ENCODE measurements at regions not wholly inside any gene's neighbourhood (a gene's known extent, or its start where the extent isn't known, plus 50 kb on each side); places are given as distances from the start of the nearest gene placed in this dataset.

DNA sequence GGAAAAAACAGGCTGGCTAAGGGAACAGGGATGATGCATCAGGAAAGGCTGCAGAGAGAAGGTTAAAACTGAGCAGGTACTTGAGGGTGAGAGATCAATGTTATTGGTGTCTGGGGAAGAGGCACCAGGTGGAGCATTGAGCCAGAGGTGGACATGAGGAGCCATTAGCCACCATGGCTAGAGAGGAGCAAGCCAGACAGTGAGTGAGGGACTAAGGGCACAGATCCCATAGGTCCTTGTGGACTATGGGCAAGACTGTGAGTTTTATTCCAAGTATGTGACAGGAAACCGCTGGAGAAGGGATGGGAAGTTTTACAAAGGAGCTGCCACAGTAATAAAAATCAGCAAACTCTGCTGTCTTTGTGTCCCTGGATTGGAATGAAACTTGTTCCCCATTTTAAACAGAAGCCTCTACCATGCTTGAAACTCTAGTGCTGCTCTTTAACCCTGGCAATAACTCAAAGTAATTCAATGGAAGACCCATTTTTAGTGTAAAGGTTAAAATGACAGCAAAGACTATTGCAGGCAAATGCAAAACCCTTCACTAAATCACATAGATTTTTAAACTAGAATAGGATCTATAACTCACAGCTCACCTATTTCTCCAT, 349.8 kb downstream of the ENC1 start:
- DNase-seq (ENCODE audit: low read depth in 2 of 2), result no peak

DNA sequence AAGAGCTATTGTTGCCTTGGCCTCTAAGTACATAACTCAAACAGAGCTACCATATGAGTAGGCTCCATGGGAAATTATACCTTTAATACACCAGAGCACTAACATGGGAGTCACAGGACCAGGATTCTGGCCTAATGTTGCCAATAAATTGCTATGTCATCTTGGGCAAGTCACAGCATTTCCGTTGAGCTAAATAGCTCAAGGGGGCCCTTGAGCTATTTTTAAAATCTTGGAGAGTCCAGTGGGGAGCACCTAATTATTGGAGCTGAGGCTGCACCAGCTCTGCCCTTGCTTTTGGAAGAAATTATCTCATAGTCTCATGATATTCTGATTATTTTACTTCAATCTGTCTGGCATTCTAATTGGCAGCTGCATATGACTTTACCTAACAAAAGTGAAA, 350.8 kb downstream of the ENC1 start:
- DNase-seq (ENCODE audit: low read depth in 2 of 2), result no peak

GRCh38 chr5:74289238-74289637, 351.3 kb downstream of the ENC1 start:
- DNase-seq (ENCODE audit: low read depth in 2 of 2), result no peak

- DNase-seq (ENCODE audit: low read depth in 2 of 2), result no peak
Observed at GRCh38 chr5:74288448-74289108, 351.9 kb downstream of the ENC1 start.

DNA sequence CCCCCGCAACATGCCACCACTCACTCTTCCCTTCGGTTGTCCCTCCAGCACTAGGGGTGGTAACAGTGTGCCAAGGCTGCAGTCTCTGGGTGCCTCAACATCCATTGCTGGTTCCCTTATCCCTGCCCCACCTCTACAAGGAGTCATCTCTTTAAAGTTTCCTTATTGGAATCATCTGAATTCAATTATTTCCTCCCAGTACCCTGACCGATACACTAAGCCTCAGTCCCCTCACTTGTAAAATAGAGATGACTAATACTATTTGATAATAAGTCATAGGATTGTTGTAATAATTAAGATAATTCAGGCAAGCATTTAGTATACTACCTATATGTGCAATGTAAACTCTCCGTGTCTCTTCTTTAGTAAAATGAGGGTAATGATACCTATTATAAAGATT, 352.5 kb downstream of the ENC1 start:
- DNase-seq (ENCODE audit: low read depth in 2 of 2), result no peak

- DNase-seq (ENCODE audit: low read depth in 2 of 2), result no peak
Observed at GRCh38 chr5:74286734-74287695, 353.5 kb downstream of the ENC1 start.

- DNase-seq (ENCODE audit: low read depth in 2 of 2), result no peak
Observed at GRCh38 chr5:74285675-74286280, 354.8 kb downstream of the ENC1 start.

GRCh38 chr5:74282490-74282889, 358.0 kb downstream of the ENC1 start:
- DNase-seq (ENCODE audit: low read depth in 2 of 2), result no peak

GRCh38 chr5:74281166-74281565, 359.4 kb downstream of the ENC1 start:
- no peak for DNase-seq (ENCODE audit: low read depth in 2 of 2)

DNA sequence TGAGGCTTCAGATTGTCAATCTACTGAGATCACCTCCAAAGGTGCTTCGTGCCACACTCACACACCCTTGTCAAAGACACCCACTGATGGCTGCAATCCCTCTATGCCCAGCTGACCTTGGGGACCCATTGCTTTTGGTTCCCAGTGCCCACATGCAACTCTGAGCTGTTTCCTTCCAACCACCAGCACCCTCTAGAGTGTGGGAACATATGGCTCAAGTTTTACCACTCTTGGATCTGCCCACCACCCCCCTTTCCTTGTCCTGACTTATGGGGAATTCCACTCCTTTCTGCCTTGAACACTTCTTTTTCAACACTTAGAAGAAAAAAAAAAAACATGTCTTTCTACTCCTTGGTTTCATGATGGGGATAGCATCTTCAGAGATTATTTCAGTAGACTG, 360.2 kb downstream of the ENC1 start:
- no peak for DNase-seq (ENCODE audit: low read depth in 2 of 2)

DNA sequence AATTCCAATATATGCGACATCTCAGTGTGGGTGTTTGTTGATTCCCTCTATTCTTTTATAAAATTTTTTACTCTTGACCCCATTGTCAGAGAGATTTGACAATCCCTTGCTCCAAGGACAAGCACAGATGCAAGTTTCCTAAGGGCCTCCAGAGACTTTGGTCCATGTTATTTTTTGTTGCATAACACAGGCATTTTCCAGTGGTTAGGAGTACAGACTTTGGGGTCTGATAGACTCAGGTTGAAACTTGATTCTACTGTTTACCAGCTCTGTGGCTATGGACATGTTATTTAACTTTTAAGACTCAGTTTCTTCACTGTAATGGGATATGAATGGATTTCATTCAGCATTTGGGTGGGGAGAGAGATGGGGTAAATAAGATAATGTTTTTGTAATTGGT, 361.3 kb downstream of the ENC1 start:
- no peak for DNase-seq (ENCODE audit: low read depth in 2 of 2)

- no peak for DNase-seq (ENCODE audit: low read depth in 2 of 2)
Observed at GRCh38 chr5:74277418-74277817, 363.1 kb downstream of the ENC1 start.

DNA sequence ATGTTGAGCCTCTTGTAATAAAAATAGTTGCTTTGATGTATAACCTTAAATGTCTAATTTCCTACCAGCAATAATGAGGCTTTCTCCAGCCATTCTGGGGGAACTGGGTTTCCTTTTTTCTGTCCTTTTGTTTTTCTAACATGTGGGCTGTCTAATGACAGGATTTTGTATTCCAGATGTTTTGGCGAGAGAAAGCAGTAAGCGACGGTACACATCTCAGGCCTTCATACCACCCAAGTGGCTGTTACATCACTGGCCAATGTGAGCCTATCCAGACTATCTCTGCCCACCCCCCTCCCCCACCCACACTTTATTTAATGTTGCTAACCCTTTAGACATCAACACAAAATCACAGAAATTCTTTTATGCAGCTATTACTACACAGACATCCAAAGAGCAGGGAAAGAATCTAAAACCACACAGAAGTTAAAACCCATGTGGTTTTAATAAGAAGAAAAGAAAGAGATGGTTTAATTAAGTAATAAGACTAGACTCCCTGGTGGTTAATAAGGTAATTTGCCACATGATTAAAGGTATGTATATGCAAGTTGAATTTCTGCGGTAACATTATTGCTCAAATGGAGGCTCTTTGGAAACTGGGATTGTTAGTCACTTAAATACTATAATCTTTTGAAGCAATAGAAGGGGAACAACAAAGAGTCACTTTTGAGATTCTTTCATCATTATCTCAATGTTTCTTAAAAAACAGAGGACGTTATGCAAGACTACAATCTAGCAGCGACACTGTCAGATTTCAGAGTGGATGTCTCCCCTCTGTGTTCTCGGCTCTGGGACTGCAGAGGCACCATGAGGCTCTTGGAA, 365.1 kb downstream of the ENC1 start:
- no peak for DNase-seq (ENCODE audit: low read depth in 2 of 2)

- no peak for DNase-seq (ENCODE audit: low read depth in 2 of 2)
Observed at GRCh38 chr5:74274326-74274725, 366.2 kb downstream of the ENC1 start.

- no peak for DNase-seq (ENCODE audit: low read depth in 2 of 2)
Observed at GRCh38 chr5:74272831-74273451, 367.6 kb downstream of the ENC1 start.

DNA sequence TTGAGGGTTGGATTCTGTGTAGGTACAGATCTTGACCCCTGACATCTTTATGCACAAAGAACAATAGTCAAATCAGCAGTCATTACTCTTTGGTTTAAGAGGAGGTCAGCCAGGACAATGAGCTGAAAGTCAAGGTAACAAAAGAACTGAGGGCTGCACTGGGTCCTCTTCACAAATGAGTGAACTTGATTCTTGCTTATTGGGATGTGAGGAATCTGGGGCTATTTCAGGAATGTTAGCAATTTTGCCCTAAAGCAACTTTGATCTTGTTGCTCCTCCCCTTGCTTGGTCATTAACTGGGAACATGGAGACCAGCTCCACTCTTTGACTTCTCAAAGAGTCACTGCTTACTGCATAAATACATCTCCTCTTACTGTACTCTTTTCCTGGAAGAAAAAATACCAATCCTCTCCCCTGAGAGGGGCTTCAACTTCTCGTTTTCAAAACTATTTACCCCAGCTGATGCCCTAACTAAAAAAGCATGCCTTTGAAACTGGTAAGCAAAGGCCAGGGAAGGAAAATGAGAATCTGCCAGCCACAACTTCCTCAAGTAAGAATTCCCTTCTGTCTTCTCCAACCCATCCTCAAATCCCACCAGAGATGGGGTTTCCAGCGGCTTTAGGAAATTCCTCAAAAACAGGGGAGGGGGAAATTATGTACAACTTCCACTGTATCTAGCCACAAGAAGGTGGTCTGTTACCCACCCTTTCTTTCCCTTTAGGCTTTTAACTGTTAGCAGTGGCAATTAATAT, 368.3 kb downstream of the ENC1 start:
- DNase-seq (ENCODE audit: low read depth in 2 of 2), result no peak

DNA sequence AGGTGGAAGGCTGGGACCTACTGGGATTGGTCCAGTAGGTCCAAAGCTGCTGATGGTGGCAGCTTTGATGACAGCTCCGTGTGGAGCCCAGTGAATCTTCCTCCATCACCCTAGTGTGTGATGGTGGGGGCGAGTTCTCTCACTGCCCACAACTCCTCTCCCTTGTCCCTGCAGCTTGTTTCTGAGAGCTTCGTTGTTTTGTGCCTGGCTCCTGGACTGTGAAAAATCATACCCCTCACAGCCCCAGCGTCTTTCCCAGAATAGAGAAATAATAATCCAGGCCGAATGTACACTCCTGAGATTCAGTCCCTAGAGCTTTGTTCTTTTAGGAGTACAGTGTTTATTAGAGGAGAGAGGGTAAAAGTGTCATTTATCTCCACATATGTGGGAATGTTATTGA, 372.2 kb downstream of the ENC1 start:
- DNase-seq (ENCODE audit: low read depth in 2 of 2), result no peak

DNA sequence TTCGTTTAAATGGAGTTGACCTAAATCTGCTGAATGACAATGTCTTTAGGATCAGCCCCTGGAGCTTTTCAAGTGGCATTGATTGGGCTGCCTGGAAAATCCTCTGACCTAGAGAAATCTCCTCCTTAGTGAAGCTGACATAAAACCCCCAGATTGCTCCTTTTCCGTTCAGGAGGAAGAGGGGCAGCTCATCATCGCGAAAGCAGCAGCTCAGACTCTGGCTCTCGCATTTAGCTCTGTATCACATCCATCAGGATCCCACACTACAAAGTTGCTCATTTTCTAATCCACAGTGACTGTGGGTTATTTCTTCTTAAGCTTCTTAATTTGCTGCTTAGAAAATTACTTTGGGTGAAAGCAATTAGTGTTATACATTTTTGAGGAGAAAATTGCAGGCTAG, 373.7 kb downstream of the ENC1 start:
- DNase-seq (ENCODE audit: low read depth in 2 of 2), result no peak

DNA sequence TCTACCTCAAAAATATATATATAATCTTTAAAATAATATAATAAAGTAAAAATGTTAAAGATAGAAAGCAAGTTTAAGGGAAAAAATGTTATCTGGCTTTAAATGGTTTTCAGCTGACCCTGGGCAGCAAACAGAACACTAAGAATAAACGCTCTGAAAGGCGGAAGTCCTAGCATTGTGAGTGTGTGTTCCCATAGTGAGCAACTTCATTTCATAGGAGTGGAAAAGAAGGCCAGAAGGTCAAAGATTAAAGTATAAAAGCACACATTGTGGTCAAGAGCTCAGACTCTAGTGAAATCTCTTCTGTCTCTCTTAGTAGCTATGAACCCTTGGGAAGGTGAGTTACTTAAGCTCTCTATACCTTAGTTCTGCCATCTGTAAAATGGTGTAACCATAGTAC, 374.4 kb downstream of the ENC1 start:
- no peak for DNase-seq (ENCODE audit: low read depth in 2 of 2)
